CD14-positive monocyte (primary cell): ENCODE measurements at regions not wholly inside any gene's neighbourhood (a gene's known extent, or its start where the extent isn't known, plus 50 kb on each side); places are given as distances from the start of the nearest gene placed in this dataset.

Experiments used
- DNase-seq, 3 donors: peaks; one replicate each; pipeline ENCODE4 v3.0.0-alpha.2; 2011 to 2022
- H2AFZ ChIP-seq: 2 replicates; pipeline ENCODE4 v1.6.0; 2012; ENCODE audit warnings: mild to moderate bottlenecking, low read depth, low read length, inconsistent platforms; ENCODE audit not compliant: insufficient read depth, poor library complexity, severe bottlenecking
- H3K27ac ChIP-seq, 2 donors: 1 replicate in 1 of 2; 2 replicates in 1 of 2; pipeline ENCODE4 v1.5.1; 2012 to 2013; ENCODE audit warnings: low read length in 2 of 2, control low read depth in 1 of 2, inconsistent platforms in 1 of 2, low read depth in 1 of 2, mild to moderate bottlenecking in 1 of 2
- H3K27me3 ChIP-seq, 2 donors: one replicate each; pipeline versions ENCODE4 v1.6.0 to v1.6.1; 2011 to 2013; ENCODE audit warnings: low read length in 2 of 2; ENCODE audit not compliant: control insufficient read depth in 2 of 2, insufficient read depth in 2 of 2
- H3K36me3 ChIP-seq, 2 donors: replicated peaks in 1 of 2; 1 replicate in 1 of 2; 2 replicates in 1 of 2; pipeline versions ENCODE4 v1.5.1 to v1.6.1; 2012 to 2013; ENCODE audit warnings: low read length in 2 of 2, control low read depth in 1 of 2, inconsistent platforms in 1 of 2, mild to moderate bottlenecking in 1 of 2; ENCODE audit not compliant: insufficient read depth in 2 of 2, control insufficient read depth in 1 of 2
- H3K4me1 ChIP-seq, 2 donors: 1 replicate in 1 of 2; 2 replicates in 1 of 2; pipeline versions ENCODE4 v1.5.1 to v1.6.1; 2012 to 2013; ENCODE audit warnings: low read length in 2 of 2, control low read depth in 1 of 2, inconsistent platforms in 1 of 2, mild to moderate bottlenecking in 1 of 2, moderate library complexity in 1 of 2; ENCODE audit not compliant: insufficient read depth in 2 of 2, control insufficient read depth in 1 of 2
- H3K4me2 ChIP-seq: replicated peaks from 2 replicates; pipeline ENCODE3; 2012; ENCODE audit warnings: low read length, moderate library complexity, mild to moderate bottlenecking; ENCODE audit not compliant: poor library complexity, severe bottlenecking; ENCODE audit errors: extremely low read depth
- H3K4me3 ChIP-seq, 3 experiments: fragments of 200-600 bp in 1 of 3; sonication (generic) in 1 of 3; replicated peaks in 1 of 3; 1 replicate in 2 of 3; 2 replicates in 1 of 3; pipeline ENCODE4 v1.5.1; 2011 to 2013; ENCODE audit warnings: low read length in 3 of 3, mild to moderate bottlenecking in 3 of 3, control low read depth in 2 of 3, low read depth in 2 of 3, inconsistent platforms in 1 of 3, moderate library complexity in 1 of 3
- H3K79me2 ChIP-seq: 2 replicates; pipeline ENCODE4 v1.6.0; 2012; ENCODE audit warnings: mild to moderate bottlenecking, control low read depth, inconsistent platforms, low read length, moderate library complexity; ENCODE audit not compliant: insufficient read depth
- H3K9ac ChIP-seq: 2 replicates; pipeline ENCODE4 v1.6.0; 2017; ENCODE audit warnings: low read length, mild to moderate bottlenecking; ENCODE audit not compliant: insufficient read depth, poor library complexity, severe bottlenecking
- H3K9me3 ChIP-seq, 2 donors: replicated peaks in 1 of 2; 1 replicate in 1 of 2; 2 replicates in 1 of 2; pipeline versions ENCODE4 v1.5.1 to v1.6.1; 2012 to 2013; ENCODE audit warnings: low read length in 2 of 2, control low read depth in 1 of 2; ENCODE audit not compliant: control insufficient read depth in 1 of 2, insufficient read depth in 1 of 2
- H4K20me1 ChIP-seq: 2 replicates; pipeline ENCODE4 v1.6.0; 2012; ENCODE audit warnings: mild to moderate bottlenecking, low read length, control low read depth, moderate library complexity; ENCODE audit not compliant: insufficient read depth
- H3K27ac Mint-ChIP-seq, 7 donors: one replicate each; pipeline ENCODE4 v1.8.0; 2020; ENCODE audit warnings: mild to moderate bottlenecking in 7 of 7, mixed read lengths in 7 of 7, moderate library complexity in 6 of 7, inconsistent platforms in 2 of 7
- H3K27me3 Mint-ChIP-seq, 3 donors: one replicate each; pipeline ENCODE4 v1.8.0; 2021 to 2022; ENCODE audit warnings: low read depth in 3 of 3, mild to moderate bottlenecking in 3 of 3, mixed read lengths in 3 of 3, moderate library complexity in 3 of 3, inconsistent platforms in 1 of 3
- H3K36me3 Mint-ChIP-seq, 2 donors: one replicate each; pipeline ENCODE4 v1.8.0; 2020; ENCODE audit warnings: mixed read lengths in 2 of 2, inconsistent platforms in 1 of 2, mild to moderate bottlenecking in 1 of 2
- H3K4me1 Mint-ChIP-seq: one replicate; pipeline ENCODE4 v1.8.0; 2020; ENCODE audit warnings: mild to moderate bottlenecking, mixed read lengths
- H3K4me3 Mint-ChIP-seq, 2 donors: one replicate each; pipeline ENCODE4 v1.8.0; 2020; ENCODE audit warnings: mild to moderate bottlenecking in 2 of 2, mixed read lengths in 2 of 2, moderate library complexity in 1 of 2
- H3K9me3 Mint-ChIP-seq, 7 donors: one replicate each; pipeline ENCODE4 v1.8.0; 2020 to 2022; ENCODE audit warnings: mixed read lengths in 7 of 7, mild to moderate bottlenecking in 6 of 7, moderate library complexity in 6 of 7, inconsistent platforms in 2 of 7
- CTCF ChIP-seq: fragments of 200-600 bp; IDR thresholded peaks from one replicate; pipeline ENCODE4 v1.8.0; 2022; ENCODE audit warnings: antibody characterized with exemption, mild to moderate bottlenecking
- WGBS: methylation state at CpG from one replicate; pipeline ENCODE4 v1.1.5; 2013; ENCODE audit warnings: missing lambda C conversion rate; ENCODE audit not compliant: insufficient coverage; 5-methylcytosine and 5-hydroxymethylcytosine counted together
- intact Hi-C, 2 donors: fragments of 100-400 bp; cut with micrococcal nuclease; formaldehyde crosslinking; loops; one replicate each; pipeline versions ENCODE4 v1.15.0 to v1.15.1; 2023

- H3K4me3 ChIP-seq = no peak overlapping the region
- intact Hi-C loops = no loop called here
- H3K9me3 ChIP-seq = peaks cover 19 to 38% of the 10 kb centered on the region in 2 donors
- no peaks in the 10 kb centered on the region for H4K20me1 ChIP-seq
- Mint-ChIP-seq H3K4me1 (no peaks in the 10 kb centered on the region), H3K27me3 (peaks cover 0 to 1% (median 0%) of the 10 kb centered on the region in 3 donors), H3K36me3 (no peaks in the 10 kb centered on the region), H3K27ac (no peak overlapping the region), H3K9me3 (peaks cover 12 to 38% (median 30%) of the 10 kb centered on the region in 7 donors), H3K4me3 (no peak overlapping the region)
- no peaks in the 10 kb centered on the region for H3K4me1 ChIP-seq
- H3K79me2 ChIP-seq = no peaks in the 10 kb centered on the region
- no peak overlapping the region for H3K27ac ChIP-seq
- no peaks in the 10 kb centered on the region for H3K36me3 ChIP-seq
- TF ChIP-seq CTCF = no peak
- no peak overlapping the region for H2AFZ ChIP-seq
- no peak for DNase-seq
- H3K9ac ChIP-seq = no peak overlapping the region
- no peak overlapping the region for H3K4me2 ChIP-seq
- no peaks in the 10 kb centered on the region for H3K27me3 ChIP-seq
- 100% methylated on average over 1 of the region's 2 CpGs for WGBS
These were observed 58.7 kb downstream of the CYTL1 start for GRCh38 chr4:4960574-4960973.

- Histone ChIP-seq H3K36me3 (no peaks in the 10 kb centered on the region), H3K9ac (no peak overlapping the region), H4K20me1 (no peaks in the 10 kb centered on the region), H3K79me2 (no peaks in the 10 kb centered on the region), H3K4me2 (no peak overlapping the region), H3K4me1 (no peaks in the 10 kb centered on the region), H3K27ac (no peak overlapping the region), H3K27me3 (no peaks in the 10 kb centered on the region), H2AFZ (no peak overlapping the region), H3K9me3 (peaks cover 19 to 38% of the 10 kb centered on the region in 2 donors), H3K4me3 (no peak overlapping the region)
- peaks cover 0 to 1% (median 0%) of the 10 kb centered on the region in 3 donors for H3K27me3 Mint-ChIP-seq
- WGBS = no CpG with 5 or more reads among the region's 1 CpG
- no peak overlapping the region for H3K27ac Mint-ChIP-seq
- H3K9me3 Mint-ChIP-seq = peaks cover 12 to 38% (median 30%) of the 10 kb centered on the region in 7 donors
- no peak overlapping the region for H3K4me3 Mint-ChIP-seq
- no peaks in the 10 kb centered on the region for H3K4me1 Mint-ChIP-seq
- H3K36me3 Mint-ChIP-seq = no peaks in the 10 kb centered on the region
- no peak for DNase-seq
- no peak for TF ChIP-seq CTCF
- intact Hi-C loops = no loop called here
These were observed 57.3 kb downstream of the CYTL1 start for GRCh38 chr4:4961936-4962335.
